ENCODE measurements at regions not wholly inside any gene's neighbourhood (a gene's known extent, or its start where the extent isn't known, plus 50 kb on each side); places are given as distances from the start of the nearest gene placed in this dataset.

GRCh38 chr6:14694308-14694707 lies 551.6 kb upstream of the JARID2 start:
- TF ChIP-seq CTCF (IDR thresholded peaks at IDR 0.05; ENCODE audit: insufficient read depth, low read length) (no peak), POLR2AphosphoS5 (IDR thresholded peaks at IDR 0.05; ENCODE audit: low read depth) (no peak), GABPA (IDR thresholded peaks at IDR 0.05; ENCODE audit: low read depth) (no peak), SPI1 (IDR thresholded peaks at IDR 0.05; ENCODE audit: borderline replicate concordance, low read depth) (no peak), REST (IDR thresholded peaks at IDR 0.05; ENCODE audit: insufficient replicate concordance, low read depth) (no peak)

All from HL-60 (cell line).